Forelimb muscle (tissue), 1 donor: ENCODE measurements at regions not wholly inside any gene's neighbourhood (a gene's known extent, or its start where the extent isn't known, plus 50 kb on each side); places are given as distances from the start of the nearest gene placed in this dataset.
"Not testable (repeated sequence)": the region's sequence is repeated elsewhere in the genome, so short reads cannot be mapped to it uniquely, and the experiment has no call there.

Experiments
- DNase-seq: peaks from one replicate; pipeline ENCODE4 v3.0.0-alpha.2; 2013; ENCODE audit warnings: low read depth

- DNase-seq: not testable (repeated sequence)
These were observed 196.8 kb downstream of the BANP start for GRCh38 chr16:88148078-88148477.

GRCh38 chr16:88148682-88149081 is 197.4 kb downstream of the BANP start:
- not testable (repeated sequence) for DNase-seq

GRCh38 chr16:88149158-88149603 is 197.9 kb downstream of the BANP start:
- not testable (repeated sequence) for DNase-seq

- DNase-seq: not testable (repeated sequence)
These were observed 198.4 kb downstream of the BANP start for GRCh38 chr16:88149663-88150062.

GRCh38 chr16:88150456-88151128 is 199.4 kb downstream of the BANP start:
- DNase-seq: not testable (repeated sequence)

- not testable (repeated sequence) for DNase-seq
These were observed 199.9 kb downstream of the BANP start for GRCh38 chr16:88151129-88151499.

GRCh38 chr16:88151859-88152843 is 200.9 kb downstream of the BANP start:
- not testable (repeated sequence) for DNase-seq

GRCh38 chr16:88152879-88153278 is 201.6 kb downstream of the BANP start:
- not testable (repeated sequence) for DNase-seq

- DNase-seq: not testable (repeated sequence)
These were observed 202.3 kb downstream of the BANP start for GRCh38 chr16:88153516-88153915.

- not testable (repeated sequence) for DNase-seq
These were observed 203.7 kb downstream of the BANP start for GRCh38 chr16:88154886-88155285.

- DNase-seq: not testable (repeated sequence)
These were observed 204.4 kb downstream of the BANP start for GRCh38 chr16:88155681-88156080.

- not testable (repeated sequence) for DNase-seq
These were observed 205.5 kb downstream of the BANP start for GRCh38 chr16:88156640-88157283.

- not testable (repeated sequence) for DNase-seq
These were observed 206.5 kb downstream of the BANP start for GRCh38 chr16:88157686-88158085.

GRCh38 chr16:88158256-88159045 is 207.2 kb downstream of the BANP start:
- not testable (repeated sequence) for DNase-seq

GRCh38 chr16:88159046-88159896 is 208.0 kb downstream of the BANP start:
- DNase-seq: not testable (repeated sequence)

- DNase-seq: not testable (repeated sequence)
These were observed 208.7 kb downstream of the BANP start for GRCh38 chr16:88159897-88160335.

GRCh38 chr16:88161191-88161590 is 210.0 kb downstream of the BANP start:
- not testable (repeated sequence) for DNase-seq

GRCh38 chr16:88161623-88162275 is 210.5 kb downstream of the BANP start:
- DNase-seq: not testable (repeated sequence)

GRCh38 chr16:88162778-88163177 is 211.5 kb downstream of the BANP start:
- not testable (repeated sequence) for DNase-seq
